Central memory CD8-positive, alpha-beta T cell (primary cell): ENCODE measurements at regions not wholly inside any gene's neighbourhood (a gene's known extent, or its start where the extent isn't known, plus 50 kb on each side); places are given as distances from the start of the nearest gene placed in this dataset.

Experiments
- ATAC-seq: fragments of 150-1000 bp; cut with Tn5 transposase; replicated peaks from 2 replicates; pipeline ENCODE4 v1.10.0; 2022; ENCODE audit warnings: mild to moderate bottlenecking, moderate FRiP score, moderate number of reproducible peaks; ENCODE audit not compliant: poor library complexity, severe bottlenecking; ENCODE audit errors: extremely low read depth
- DNase-seq, 2 donors: peaks; one replicate each; pipeline ENCODE4 v3.0.0; 2021; ENCODE audit warnings: low spot score in 2 of 2
- H3K27ac Mint-ChIP-seq: one replicate; pipeline ENCODE4 v1.8.0; 2022; ENCODE audit warnings: low read depth, mild to moderate bottlenecking, moderate library complexity, mixed read lengths
- H3K27me3 Mint-ChIP-seq: one replicate; pipeline ENCODE4 v1.8.0; 2022; ENCODE audit warnings: mixed read lengths
- H3K36me3 Mint-ChIP-seq: one replicate; pipeline ENCODE4 v1.8.0; 2022; ENCODE audit warnings: mild to moderate bottlenecking, moderate library complexity, mixed read lengths; ENCODE audit not compliant: insufficient read depth
- H3K4me1 Mint-ChIP-seq: one replicate; pipeline ENCODE4 v1.8.0; 2022; ENCODE audit warnings: mixed read lengths
- H3K4me3 Mint-ChIP-seq: one replicate; pipeline ENCODE4 v1.8.0; 2022; ENCODE audit warnings: mild to moderate bottlenecking, moderate library complexity, mixed read lengths
- H3K9me3 Mint-ChIP-seq: one replicate; pipeline ENCODE4 v1.8.0; 2022; ENCODE audit warnings: mixed read lengths

DNA sequence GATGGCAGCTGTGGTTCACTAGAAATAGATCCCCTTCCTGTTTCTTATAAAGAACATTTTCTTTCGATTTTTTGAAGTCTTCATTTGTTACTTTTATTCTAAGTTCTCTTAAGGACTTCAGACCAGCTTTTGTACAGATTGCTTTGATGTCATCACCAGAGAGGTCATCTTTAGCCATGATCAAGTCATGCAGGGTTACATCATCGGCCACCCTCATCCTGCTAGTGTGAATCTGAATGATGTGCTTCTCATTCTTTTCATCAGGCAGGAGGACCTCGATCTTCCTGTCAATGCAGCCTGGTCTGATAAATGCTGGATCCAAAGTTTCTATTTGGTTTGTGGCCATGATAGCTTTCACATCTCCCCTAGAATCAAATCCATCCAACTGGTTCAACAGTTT lies 706.7 kb downstream of the RERGL start:
- Mint-ChIP-seq H3K27me3 (no peaks in the 10 kb centered on the region), H3K27ac (no peak overlapping the region), H3K4me3 (no peak overlapping the region), H3K4me1 (no peaks in the 10 kb centered on the region), H3K9me3 (peaks cover 12% of the 10 kb centered on the region), H3K36me3 (no peaks in the 10 kb centered on the region)
- DNase-seq (no peak), ATAC-seq (no peak)

- ATAC-seq: no peak
- no peak for DNase-seq
- Mint-ChIP-seq H3K4me1 (no peaks in the 10 kb centered on the region), H3K4me3 (no peak overlapping the region), H3K27ac (no peak overlapping the region), H3K27me3 (no peaks in the 10 kb centered on the region), H3K9me3 (peaks cover 21% of the 10 kb centered on the region), H3K36me3 (no peaks in the 10 kb centered on the region)
These were observed 708.8 kb downstream of the RERGL start for GRCh38 chr12:17381211-17381610.

- peaks cover 32% of the 10 kb centered on the region for H3K9me3 Mint-ChIP-seq
- H3K36me3 Mint-ChIP-seq: peaks cover 1% of the 10 kb centered on the region
- no peaks in the 10 kb centered on the region for H3K27me3 Mint-ChIP-seq
- no peaks in the 10 kb centered on the region for H3K4me1 Mint-ChIP-seq
- ATAC-seq (no peak), DNase-seq (no peak)
- H3K4me3 Mint-ChIP-seq: no peak overlapping the region
- no peak overlapping the region for H3K27ac Mint-ChIP-seq
These were observed 717.5 kb downstream of the RERGL start for GRCh38 chr12:17372508-17372907.

DNA sequence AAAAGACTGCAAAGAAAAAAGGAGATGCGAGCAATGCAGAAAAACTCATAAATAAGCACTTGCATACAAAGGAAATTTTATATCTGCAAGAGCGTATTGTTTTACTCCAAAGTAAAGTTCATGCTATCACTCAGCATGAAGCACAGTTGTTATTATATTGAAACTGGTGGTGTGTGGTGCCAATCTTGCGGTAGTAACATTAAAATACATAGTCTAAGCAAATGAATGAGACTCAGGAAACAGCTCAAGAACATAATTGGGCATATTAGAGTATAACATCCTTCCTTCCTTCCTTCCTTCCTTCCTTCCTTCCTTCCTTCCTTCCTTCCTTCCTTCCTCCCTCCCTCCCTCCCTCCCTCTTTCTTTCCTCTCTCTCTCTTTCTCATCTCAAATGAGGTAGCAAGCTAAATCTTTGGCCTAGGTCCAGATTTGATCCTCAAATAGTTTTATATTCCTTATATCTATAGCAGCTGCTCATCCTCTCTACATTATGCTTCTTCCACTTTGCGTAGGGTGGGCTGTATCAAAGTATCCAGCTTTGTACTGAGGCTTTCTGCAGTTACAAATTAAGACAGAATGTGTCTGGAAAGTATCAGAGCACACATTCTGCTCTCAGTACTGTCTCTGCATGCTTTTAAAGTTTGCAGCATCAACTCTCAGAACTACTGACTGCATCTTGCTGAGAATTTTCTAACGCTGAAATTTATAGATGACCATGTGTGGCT lies 718.3 kb downstream of the RERGL start:
- Mint-ChIP-seq H3K4me1 (no peaks in the 10 kb centered on the region), H3K9me3 (peaks cover 34% of the 10 kb centered on the region), H3K36me3 (peaks cover 1% of the 10 kb centered on the region), H3K27me3 (no peaks in the 10 kb centered on the region), H3K27ac (no peak overlapping the region), H3K4me3 (no peak overlapping the region)
- ATAC-seq (no peak), DNase-seq (no peak)

DNA sequence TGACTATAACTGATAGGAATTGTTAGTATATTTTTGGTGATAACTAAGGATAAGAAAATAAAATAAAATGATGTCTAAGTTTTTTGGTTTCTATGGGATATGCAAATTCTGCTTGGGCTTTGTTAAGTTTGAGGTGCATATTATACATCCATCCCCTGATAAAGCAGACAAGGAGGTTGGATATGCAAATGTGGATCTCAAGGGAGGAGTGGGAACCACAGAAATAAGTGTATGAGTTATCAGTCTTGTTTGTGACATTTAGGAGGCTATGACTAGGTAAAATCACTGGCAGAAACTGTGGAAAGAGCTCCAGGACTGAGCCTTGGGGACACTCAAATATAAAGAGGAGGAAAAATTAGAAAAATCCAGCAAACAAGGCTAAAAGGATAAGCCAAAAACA lies 719.4 kb downstream of the RERGL start:
- H3K27ac Mint-ChIP-seq: no peak overlapping the region
- no peak for DNase-seq
- H3K27me3 Mint-ChIP-seq: no peaks in the 10 kb centered on the region
- peaks cover 1% of the 10 kb centered on the region for H3K36me3 Mint-ChIP-seq
- ATAC-seq: no peak
- H3K4me1 Mint-ChIP-seq: no peaks in the 10 kb centered on the region
- peaks cover 32% of the 10 kb centered on the region for H3K9me3 Mint-ChIP-seq
- H3K4me3 Mint-ChIP-seq: no peak overlapping the region

DNA sequence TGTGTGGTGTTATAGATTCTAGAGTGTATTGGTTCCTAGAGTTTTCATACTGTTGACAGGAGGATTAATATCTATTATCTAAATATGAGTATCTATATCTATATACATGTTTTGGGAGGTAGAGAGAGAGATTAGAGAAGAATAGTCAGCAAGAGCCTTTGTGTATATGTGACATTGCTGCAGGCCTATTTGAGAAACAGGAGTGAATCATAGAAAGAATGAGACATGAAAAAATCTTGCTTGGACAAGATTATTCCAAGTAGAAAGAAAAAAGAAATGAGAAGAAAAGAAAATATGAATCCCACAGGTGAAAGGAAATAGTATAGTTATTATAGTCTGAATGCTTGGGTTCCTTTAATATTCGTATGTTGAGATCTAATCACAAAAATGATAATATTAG lies 720.4 kb downstream of the RERGL start:
- Mint-ChIP-seq H3K4me1 (no peaks in the 10 kb centered on the region), H3K27ac (no peak overlapping the region), H3K27me3 (no peaks in the 10 kb centered on the region), H3K4me3 (no peak overlapping the region), H3K9me3 (peaks cover 31% of the 10 kb centered on the region), H3K36me3 (peaks cover 1% of the 10 kb centered on the region)
- no peak for DNase-seq
- no peak for ATAC-seq

DNA sequence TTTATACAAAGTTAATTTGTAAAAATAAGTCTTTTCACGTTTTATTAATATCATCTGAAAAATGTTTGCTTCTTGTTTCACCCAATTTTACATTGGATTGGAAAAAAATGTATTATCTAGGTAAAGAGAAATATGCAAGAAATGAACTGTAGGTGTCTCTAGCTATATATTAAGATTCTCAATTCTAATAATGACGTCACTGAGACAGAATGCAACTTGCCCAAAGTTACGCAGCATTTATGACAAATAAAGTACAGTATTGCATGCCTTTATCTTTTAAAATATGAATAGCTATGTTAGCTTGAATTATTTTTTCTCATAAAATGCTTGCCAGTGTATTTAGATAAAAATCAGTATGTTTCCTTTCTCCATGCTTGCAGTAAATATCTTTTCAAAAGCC lies 728.8 kb downstream of the RERGL start:
- Mint-ChIP-seq H3K9me3 (peaks cover under 1% of the 10 kb centered on the region), H3K36me3 (no peaks in the 10 kb centered on the region), H3K27ac (no peak overlapping the region), H3K27me3 (no peaks in the 10 kb centered on the region), H3K4me1 (no peaks in the 10 kb centered on the region), H3K4me3 (no peak overlapping the region)
- ATAC-seq: no peak
- no peak for DNase-seq

DNA sequence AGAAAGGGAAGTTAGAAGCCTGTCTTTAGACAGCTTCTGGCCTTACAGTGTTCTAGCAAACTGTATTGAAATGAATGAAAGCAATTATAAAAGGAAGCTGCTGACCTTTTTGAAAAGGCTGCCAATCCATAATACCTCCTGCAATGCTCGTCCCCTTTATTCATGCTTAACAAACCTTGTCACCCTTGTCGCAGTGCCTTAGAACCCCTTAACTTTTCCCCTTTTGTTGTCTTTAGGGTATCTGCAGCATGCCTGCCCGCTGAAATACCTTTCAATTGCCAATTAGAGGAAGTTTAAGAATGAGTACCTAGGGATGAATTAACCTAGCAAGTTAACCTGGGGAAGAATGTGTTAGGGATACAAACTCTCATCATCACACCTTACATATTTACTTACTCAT lies 731.2 kb downstream of the RERGL start:
- H3K27ac Mint-ChIP-seq: no peak overlapping the region
- no peak for ATAC-seq
- H3K36me3 Mint-ChIP-seq: no peaks in the 10 kb centered on the region
- no peak for DNase-seq
- no peaks in the 10 kb centered on the region for H3K27me3 Mint-ChIP-seq
- H3K9me3 Mint-ChIP-seq: no peaks in the 10 kb centered on the region
- H3K4me3 Mint-ChIP-seq: no peak overlapping the region
- H3K4me1 Mint-ChIP-seq: no peaks in the 10 kb centered on the region

DNA sequence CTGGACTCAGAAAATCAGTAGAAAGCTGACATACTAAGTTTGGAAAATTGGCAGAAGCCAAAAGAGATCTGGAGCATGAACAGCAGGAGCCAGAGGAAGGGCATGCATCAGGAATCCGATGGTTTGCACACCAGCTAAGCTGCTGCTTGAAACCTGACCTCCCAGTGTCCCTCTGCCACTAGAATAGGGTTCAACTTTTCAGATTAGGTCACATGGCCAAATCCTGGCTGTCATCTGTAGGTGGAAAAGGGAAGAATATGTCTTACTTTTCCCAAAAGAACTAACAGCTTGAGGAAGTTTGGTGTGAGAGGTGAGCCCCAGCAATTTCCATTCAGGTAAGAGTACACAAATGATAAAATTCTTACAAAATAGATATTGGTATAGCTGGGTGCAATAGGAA lies 732.6 kb downstream of the RERGL start:
- H3K27ac Mint-ChIP-seq: no peak overlapping the region
- H3K4me3 Mint-ChIP-seq: no peak overlapping the region
- no peak for ATAC-seq
- H3K27me3 Mint-ChIP-seq: no peaks in the 10 kb centered on the region
- H3K4me1 Mint-ChIP-seq: no peaks in the 10 kb centered on the region
- no peaks in the 10 kb centered on the region for H3K9me3 Mint-ChIP-seq
- DNase-seq: no peak
- H3K36me3 Mint-ChIP-seq: no peaks in the 10 kb centered on the region

GRCh38 chr12:17352164-17352563 lies 737.8 kb downstream of the RERGL start:
- H3K9me3 Mint-ChIP-seq: no peaks in the 10 kb centered on the region
- no peaks in the 10 kb centered on the region for H3K4me1 Mint-ChIP-seq
- no peak overlapping the region for H3K27ac Mint-ChIP-seq
- H3K27me3 Mint-ChIP-seq: no peaks in the 10 kb centered on the region
- H3K36me3 Mint-ChIP-seq: no peaks in the 10 kb centered on the region
- DNase-seq: no peak
- H3K4me3 Mint-ChIP-seq: no peak overlapping the region
- ATAC-seq: no peak

- no peaks in the 10 kb centered on the region for H3K4me1 Mint-ChIP-seq
- H3K4me3 Mint-ChIP-seq: no peak overlapping the region
- no peak for DNase-seq
These were observed 741.7 kb downstream of the RERGL start for GRCh38 chr12:17348311-17348710.

DNA sequence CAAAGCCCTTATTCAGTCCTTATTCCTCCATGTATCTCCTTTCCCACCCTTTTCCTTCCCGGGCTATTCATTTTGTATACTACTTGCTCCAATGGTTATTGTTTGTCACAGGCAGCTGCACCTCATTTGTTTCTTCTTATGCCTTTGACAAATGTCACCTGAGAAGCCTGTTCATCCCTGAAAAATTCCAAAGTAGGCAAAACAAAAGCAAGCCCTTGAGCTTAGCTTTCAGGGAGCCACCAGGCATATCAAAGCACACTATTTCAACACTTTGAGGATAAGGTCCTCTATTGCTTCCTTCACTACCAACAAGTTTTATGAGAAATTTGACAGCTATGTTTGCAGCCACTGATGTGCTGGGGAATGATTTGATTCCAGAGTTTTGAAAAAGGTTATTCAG lies 738.7 kb upstream of the LMO3 start:
- Mint-ChIP-seq H3K27me3 (no peaks in the 10 kb centered on the region), H3K9me3 (peaks cover 17% of the 10 kb centered on the region), H3K4me1 (no peaks in the 10 kb centered on the region), H3K4me3 (no peak overlapping the region), H3K27ac (no peak overlapping the region), H3K36me3 (no peaks in the 10 kb centered on the region)
- no peak for ATAC-seq
- no peak for DNase-seq

More at GRCh38 chr12:17348311-17348710, 741.7 kb downstream of the RERGL start:
- Mint-ChIP-seq H3K27me3 (no peaks in the 10 kb centered on the region), H3K27ac (no peak overlapping the region), H3K9me3 (peaks cover 8% of the 10 kb centered on the region), H3K36me3 (no peaks in the 10 kb centered on the region)
- no peak for ATAC-seq

GRCh38 chr12:17342381-17342961 lies 736.5 kb upstream of the LMO3 start:
- H3K36me3 Mint-ChIP-seq: no peaks in the 10 kb centered on the region
- no peak overlapping the region for H3K4me3 Mint-ChIP-seq
- ATAC-seq (no peak), DNase-seq (no peak)
- H3K27me3 Mint-ChIP-seq: no peaks in the 10 kb centered on the region
- H3K4me1 Mint-ChIP-seq: no peaks in the 10 kb centered on the region
- H3K27ac Mint-ChIP-seq: no peak overlapping the region
- H3K9me3 Mint-ChIP-seq: peaks cover 25% of the 10 kb centered on the region
